GM12878 (cell line): ENCODE measurements at regions not wholly inside any gene's neighbourhood (a gene's known extent, or its start where the extent isn't known, plus 50 kb on each side); places are given as distances from the start of the nearest gene placed in this dataset.

Source experiments
- ATAC-seq: fragments of 200-7000 bp; cut with Tn5 transposase; 3 replicates; pipeline ENCODE4 v1.9.1; 2020; ENCODE audit warnings: mild to moderate bottlenecking, moderate library complexity
- BruUV-seq: library from RNA; stranded (reverse); fragments of 400-500 nt; replicated peaks from 2 replicates; lab custom pipeline; 2021; lab: Mats Ljungman, UMichigan
- CTCF ChIA-PET: fragments of 300-600 bp; sonication (Branson Sonifier 250); formaldehyde crosslinking; extraction: SDS; loops from one replicate; lab custom pipeline; 2021; ENCODE audit warnings: inconsistent platforms; lab: Yijun Ruan, JAX
- POLR2A ChIA-PET: fragments of 350-600 bp; formaldehyde crosslinking; extraction: SDS; loops from one replicate; lab custom pipeline; 2021; ENCODE audit warnings: inconsistent platforms; lab: Charles Lee
- RAD21 ChIA-PET: fragments of 300-600 bp; sonication (Branson Sonifier 250); formaldehyde crosslinking; loops from one replicate; lab custom pipeline; 2023; ENCODE audit warnings: antibody characterized with exemption; ENCODE audit not compliant: unreplicated experiment; lab: Charles Lee
- SMC1A ChIA-PET: fragments of 300-600 bp; sonication (Branson Sonifier 250); formaldehyde crosslinking; loops from one replicate; lab custom pipeline; 2023; ENCODE audit not compliant: unreplicated experiment, uncharacterized antibody; lab: Charles Lee
- DNase-seq: peaks from one replicate; pipeline ENCODE4 v3.0.0-alpha.2; 2011; ENCODE audit warnings: low read depth, low spot score
- FAIRE-seq: peaks from 3 replicates; lab custom pipeline; 2011; peaks lifted over from hg19 to GRCh38; lab: Jason Lieb, UNC
- H2AFZ ChIP-seq: 2 replicates; pipeline ENCODE4 v1.6.0; 2011; ENCODE audit warnings: low read depth, low read length, control low read depth; ENCODE audit not compliant: control insufficient read depth
- H3K27ac ChIP-seq: 2 replicates; pipeline ENCODE4 v1.5.1; 2011; ENCODE audit warnings: control low read depth; ENCODE audit not compliant: control insufficient read depth, insufficient read depth
- H3K27me3 ChIP-seq, 2 experiments: replicated peaks in 1 of 2; 2 replicates each; pipeline versions ENCODE4 v1.6.0 to v1.6.1; 2011; ENCODE audit warnings: low read length in 1 of 2; ENCODE audit not compliant: control insufficient read depth in 2 of 2, insufficient read depth in 2 of 2
- H3K36me3 ChIP-seq, 2 experiments: 2 replicates each; pipeline ENCODE4 v1.5.1; 2011; ENCODE audit warnings: low read length in 1 of 2; ENCODE audit not compliant: control insufficient read depth in 2 of 2, insufficient read depth in 2 of 2
- H3K4me1 ChIP-seq: 2 replicates; pipeline ENCODE4 v1.6.1; 2011; ENCODE audit warnings: mild to moderate bottlenecking, low read length, moderate library complexity, mixed read lengths; ENCODE audit not compliant: control insufficient read depth, insufficient read depth
- H3K4me2 ChIP-seq: 2 replicates; pipeline ENCODE4 v1.6.0; 2011; ENCODE audit warnings: control low read depth; ENCODE audit not compliant: control insufficient read depth, insufficient read depth
- H3K4me3 ChIP-seq: fragments of 200-600 bp; sonication (generic); 2 replicates; pipeline ENCODE4 v1.5.1; 2016
- H3K79me2 ChIP-seq: 2 replicates; pipeline ENCODE4 v1.6.0; 2011; ENCODE audit warnings: low read length; ENCODE audit not compliant: control insufficient read depth, insufficient read depth
- H3K9ac ChIP-seq: 2 replicates; pipeline ENCODE4 v1.8.0; 2011; ENCODE audit warnings: low read length, control low read depth, mixed read lengths; ENCODE audit not compliant: control insufficient read depth, insufficient read depth
- H3K9me3 ChIP-seq: replicated peaks from 3 replicates; pipeline ENCODE4 v1.5.1; 2011; ENCODE audit warnings: mild to moderate bottlenecking, low read length; ENCODE audit not compliant: control insufficient read depth, insufficient read depth
- H4K20me1 ChIP-seq: 2 replicates; pipeline ENCODE4 v1.6.0; 2011; ENCODE audit not compliant: control insufficient read depth, insufficient read depth
- ATF7 ChIP-seq: fragments of 450-650 bp; IDR thresholded peaks from 2 replicates; pipeline ENCODE4 v1.6.1; 2016; ENCODE audit warnings: low read depth, mild to moderate bottlenecking
- ELK1 ChIP-seq: IDR thresholded peaks from 2 replicates; pipeline ENCODE4 v1.6.1; 2012; ENCODE audit warnings: low read depth, low read length, improper control_type of control experiment
- ETV6 ChIP-seq, 2 experiments: fragments of 450-650 bp in 1 of 2; IDR thresholded peaks in 1 of 2; conservative IDR thresholded peaks in 1 of 2; 2 replicates each; pipeline ENCODE4 v1.6.1; 2014; ENCODE audit warnings: antibody characterized with exemption in 1 of 2, borderline replicate concordance in 1 of 2, low read depth in 1 of 2, mild to moderate bottlenecking in 1 of 2, moderate library complexity in 1 of 2
- KAT2A ChIP-seq: conservative IDR thresholded peaks from 2 replicates; pipeline ENCODE4 v1.6.1; 2011; ENCODE audit warnings: low read depth, low read length; ENCODE audit not compliant: control insufficient read depth
- LARP7 ChIP-seq: fragments of 450-650 bp; IDR thresholded peaks from 2 replicates; pipeline ENCODE4 v1.6.1; 2017; ENCODE audit warnings: mild to moderate bottlenecking
- MEF2A ChIP-seq: IDR thresholded peaks from 2 replicates; pipeline ENCODE4 v1.6.1; 2011; ENCODE audit warnings: low read depth, mild to moderate bottlenecking, low read length, moderate library complexity; ENCODE audit not compliant: insufficient read depth
- MTA2 ChIP-seq: fragments of 450-650 bp; IDR thresholded peaks from 2 replicates; pipeline ENCODE4 v1.6.1; 2016; ENCODE audit warnings: low read depth, mild to moderate bottlenecking, moderate library complexity
- NBN ChIP-seq: fragments of 450-650 bp; IDR thresholded peaks from 2 replicates; pipeline ENCODE4 v1.6.1; 2016
- NR2F1 ChIP-seq: fragments of 450-650 bp; conservative IDR thresholded peaks from 2 replicates; pipeline ENCODE4 v1.6.1; 2017; ENCODE audit warnings: mild to moderate bottlenecking
- PBX3 ChIP-seq: IDR thresholded peaks from 2 replicates; pipeline ENCODE4 v1.6.1; 2011; ENCODE audit warnings: mild to moderate bottlenecking, low read depth, low read length, moderate library complexity; ENCODE audit not compliant: insufficient replicate concordance
- POLR2AphosphoS5 ChIP-seq: IDR thresholded peaks from 2 replicates; pipeline ENCODE4 v1.6.1; 2011; ENCODE audit warnings: mild to moderate bottlenecking, low read length, inconsistent platforms
- TARDBP ChIP-seq: IDR thresholded peaks from 2 replicates; pipeline ENCODE4 v1.6.1; 2016; ENCODE audit warnings: borderline replicate concordance
- TBL1XR1 ChIP-seq: IDR thresholded peaks from 2 replicates; pipeline ENCODE4 v1.6.1; 2012; ENCODE audit warnings: low read depth, low read length, improper control_type of control experiment
- TCF12 ChIP-seq: IDR thresholded peaks from 2 replicates; pipeline ENCODE4 v1.6.1; 2011; ENCODE audit warnings: low read depth, mild to moderate bottlenecking, low read length
- USF2 ChIP-seq: IDR thresholded peaks from 2 replicates; pipeline ENCODE4 v1.6.1; 2011; ENCODE audit warnings: low read depth, low read length, improper control_type of control experiment, borderline replicate concordance
- ZBTB33 ChIP-seq: fragments of 450-650 bp; IDR thresholded peaks from 2 replicates; pipeline ENCODE4 v1.6.1; 2017; ENCODE audit warnings: mild to moderate bottlenecking
- ZNF207 ChIP-seq: fragments of 450-650 bp; IDR thresholded peaks from 2 replicates; pipeline ENCODE4 v1.6.1; 2014; ENCODE audit warnings: antibody characterized with exemption, mild to moderate bottlenecking, borderline replicate concordance
- WGBS: methylation state at CpG from one replicate; pipeline ENCODE4 v1.1.6; 2016; ENCODE audit warnings: low lambda C conversion rate; ENCODE audit not compliant: insufficient replicate concordance, insufficient coverage; ENCODE audit errors: missing lambda C conversion rate; 5-methylcytosine and 5-hydroxymethylcytosine counted together
- in situ Hi-C: fragments of 300-500 bp; cut with MboI; formaldehyde crosslinking; loops from 9 replicates; pipeline ENCODE4 v1.14.3; 2018; ENCODE audit warnings: mixed read lengths
- intact Hi-C: fragments of 100-400 bp; cut with micrococcal nuclease; formaldehyde crosslinking; loops from one replicate; pipeline ENCODE4 v1.14.2; 2022; ENCODE audit not compliant: unreplicated experiment
- TF ChIP-seq, protein P1 (sequence below): fragments of 450-650 bp; IDR thresholded peaks from 2 replicates; pipeline ENCODE4 v1.6.1; 2017; ENCODE audit warnings: mild to moderate bottlenecking, moderate library complexity

DNA sequence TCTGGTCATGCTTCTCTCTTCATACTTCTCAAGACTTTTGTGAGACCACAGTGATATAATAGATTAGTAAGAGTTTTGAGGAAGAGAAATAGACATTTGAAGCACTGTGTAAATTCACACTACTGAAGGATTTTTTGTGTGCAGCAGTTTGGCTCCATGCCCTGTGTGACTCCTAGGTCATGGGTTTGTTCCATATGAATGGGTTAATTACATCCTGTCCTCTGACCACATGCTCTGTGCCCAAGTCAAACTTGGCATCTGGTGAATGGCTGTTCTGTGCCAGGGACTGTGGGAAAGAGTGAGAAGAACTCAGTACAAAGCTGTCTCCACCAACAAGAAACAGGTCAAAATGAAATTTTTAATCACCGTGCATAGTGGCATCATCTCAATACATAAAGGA lies 304.0 kb downstream of the LNPK start:
- SMC1A ChIA-PET: no interaction called here
- Histone ChIP-seq H3K9ac (no peak overlapping the region), H3K36me3 (no peaks in the 10 kb centered on the region), H4K20me1 (no peaks in the 10 kb centered on the region), H3K4me3 (no peak overlapping the region), H3K4me2 (no peak overlapping the region), H3K27ac (no peak overlapping the region), H3K79me2 (no peaks in the 10 kb centered on the region), H3K4me1 (no peaks in the 10 kb centered on the region), H2AFZ (no peak overlapping the region), H3K27me3 (no peaks in the 10 kb centered on the region), H3K9me3 (no peaks in the 10 kb centered on the region)
- no peak for DNase-seq
- no peak for ATAC-seq
- intact Hi-C loops (no loop called here), in situ Hi-C loops (no loop called here)
- CTCF ChIA-PET: no interaction called here
- FAIRE-seq: no peak
- POLR2A ChIA-PET: no interaction called here
- 42% methylated on average over 1 of the region's 1 CpG for WGBS
- BruUV-seq: no TSS peak
- RAD21 ChIA-PET: no interaction called here
- no peak for TF ChIP-seq ETV6 (conservative IDR thresholded peaks at IDR 0.05 in 1 of 2, IDR thresholded peaks at IDR 0.05 in 1 of 2; ENCODE audit: borderline replicate concordance in 1 of 2, low read depth in 1 of 2)
- no peak for TF ChIP-seq MEF2A
- no peak for TF ChIP-seq TARDBP
- no peak for TF ChIP-seq TBL1XR1
- TF ChIP-seq ZBTB33: no peak
- no peak for TF ChIP-seq POLR2AphosphoS5
- no peak for TF ChIP-seq KAT2A
- TF ChIP-seq TCF12: no peak
- TF ChIP-seq ZNF207: no peak
- TF ChIP-seq, protein P1, sequence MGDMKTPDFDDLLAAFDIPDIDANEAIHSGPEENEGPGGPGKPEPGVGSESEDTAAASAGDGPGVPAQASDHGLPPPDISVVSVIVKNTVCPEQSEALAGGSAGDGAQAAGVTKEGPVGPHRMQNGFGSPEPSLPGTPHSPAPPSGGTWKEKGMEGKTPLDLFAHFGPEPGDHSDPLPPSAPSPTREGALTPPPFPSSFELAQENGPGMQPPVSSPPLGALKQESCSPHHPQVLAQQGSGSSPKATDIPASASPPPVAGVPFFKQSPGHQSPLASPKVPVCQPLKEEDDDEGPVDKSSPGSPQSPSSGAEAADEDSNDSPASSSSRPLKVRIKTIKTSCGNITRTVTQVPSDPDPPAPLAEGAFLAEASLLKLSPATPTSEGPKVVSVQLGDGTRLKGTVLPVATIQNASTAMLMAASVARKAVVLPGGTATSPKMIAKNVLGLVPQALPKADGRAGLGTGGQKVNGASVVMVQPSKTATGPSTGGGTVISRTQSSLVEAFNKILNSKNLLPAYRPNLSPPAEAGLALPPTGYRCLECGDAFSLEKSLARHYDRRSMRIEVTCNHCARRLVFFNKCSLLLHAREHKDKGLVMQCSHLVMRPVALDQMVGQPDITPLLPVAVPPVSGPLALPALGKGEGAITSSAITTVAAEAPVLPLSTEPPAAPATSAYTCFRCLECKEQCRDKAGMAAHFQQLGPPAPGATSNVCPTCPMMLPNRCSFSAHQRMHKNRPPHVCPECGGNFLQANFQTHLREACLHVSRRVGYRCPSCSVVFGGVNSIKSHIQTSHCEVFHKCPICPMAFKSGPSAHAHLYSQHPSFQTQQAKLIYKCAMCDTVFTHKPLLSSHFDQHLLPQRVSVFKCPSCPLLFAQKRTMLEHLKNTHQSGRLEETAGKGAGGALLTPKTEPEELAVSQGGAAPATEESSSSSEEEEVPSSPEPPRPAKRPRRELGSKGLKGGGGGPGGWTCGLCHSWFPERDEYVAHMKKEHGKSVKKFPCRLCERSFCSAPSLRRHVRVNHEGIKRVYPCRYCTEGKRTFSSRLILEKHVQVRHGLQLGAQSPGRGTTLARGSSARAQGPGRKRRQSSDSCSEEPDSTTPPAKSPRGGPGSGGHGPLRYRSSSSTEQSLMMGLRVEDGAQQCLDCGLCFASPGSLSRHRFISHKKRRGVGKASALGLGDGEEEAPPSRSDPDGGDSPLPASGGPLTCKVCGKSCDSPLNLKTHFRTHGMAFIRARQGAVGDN: no peak
- TF ChIP-seq ELK1: no peak
- TF ChIP-seq USF2: no peak
- TF ChIP-seq MTA2: no peak
- TF ChIP-seq NR2F1: no peak
- no peak for TF ChIP-seq PBX3
- no peak for TF ChIP-seq ATF7
- no peak for TF ChIP-seq NBN
- no peak for TF ChIP-seq LARP7
